Ectodermal cell (in vitro differentiated cells): ENCODE measurements at regions not wholly inside any gene's neighbourhood (a gene's known extent, or its start where the extent isn't known, plus 50 kb on each side); places are given as distances from the start of the nearest gene placed in this dataset.

Source experiments
- H3K27ac ChIP-seq: 2 replicates; pipeline ENCODE4 v1.7.0; 2013; ENCODE audit warnings: mild to moderate bottlenecking, low read depth, low read length; ENCODE audit not compliant: insufficient read depth, poor library complexity, severe bottlenecking
- H3K27me3 ChIP-seq: 2 replicates; pipeline ENCODE4 v1.7.0; 2013; ENCODE audit warnings: mild to moderate bottlenecking, low read length; ENCODE audit not compliant: insufficient read depth, control insufficient read depth, poor library complexity, severe bottlenecking
- H3K36me3 ChIP-seq: one replicate; pipeline ENCODE4 v1.7.0; 2013; ENCODE audit warnings: low read length; ENCODE audit not compliant: control insufficient read depth, insufficient read depth
- H3K4me1 ChIP-seq: one replicate; pipeline ENCODE4 v1.7.0; 2013; ENCODE audit warnings: low read length; ENCODE audit not compliant: control insufficient read depth, insufficient read depth
- H3K4me3 ChIP-seq: 2 replicates; pipeline ENCODE4 v1.7.0; 2013; ENCODE audit warnings: low read depth, low read length, control low read depth; ENCODE audit not compliant: insufficient read depth
- H3K9me3 ChIP-seq: 2 replicates; pipeline ENCODE4 v1.7.0; 2013; ENCODE audit warnings: mild to moderate bottlenecking, low read length, moderate library complexity; ENCODE audit not compliant: control insufficient read depth
- WGBS, 2 experiments: methylation state at CpG; one replicate each; pipeline ENCODE4 v1.1.7; 2013; ENCODE audit warnings: missing lambda C conversion rate in 2 of 2; 5-methylcytosine and 5-hydroxymethylcytosine counted together

DNA sequence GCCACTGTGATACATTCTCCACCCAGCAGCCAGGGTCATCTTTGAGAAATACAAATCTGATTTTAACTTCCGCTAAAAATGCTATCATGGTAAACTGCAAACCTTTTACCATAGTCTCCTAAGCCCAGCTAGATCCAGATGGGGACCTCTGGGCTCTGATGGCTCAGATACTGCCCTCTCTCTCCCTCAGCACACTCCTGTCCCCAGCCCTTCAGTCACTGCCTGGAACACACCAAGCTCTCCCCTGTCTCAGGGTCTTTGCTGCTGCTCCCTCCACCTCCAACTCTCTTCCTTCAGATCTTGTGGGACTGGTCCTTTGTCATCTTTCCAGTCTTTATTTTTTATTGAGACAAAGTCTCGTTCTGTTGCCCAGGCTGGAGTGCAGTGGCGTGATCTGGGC lies 65.1 kb downstream of the SPRY4 start:
- WGBS, 2 experiments, result 92 to 96% methylated on average over 3 of the region's 3 CpGs
- Histone ChIP-seq H3K36me3 (no peaks in the 10 kb centered on the region), H3K27ac (no peak overlapping the region), H3K4me3 (no peak overlapping the region), H3K9me3 (no peaks in the 10 kb centered on the region), H3K27me3 (no peaks in the 10 kb centered on the region), H3K4me1 (peaks cover 4% of the 10 kb centered on the region)

DNA sequence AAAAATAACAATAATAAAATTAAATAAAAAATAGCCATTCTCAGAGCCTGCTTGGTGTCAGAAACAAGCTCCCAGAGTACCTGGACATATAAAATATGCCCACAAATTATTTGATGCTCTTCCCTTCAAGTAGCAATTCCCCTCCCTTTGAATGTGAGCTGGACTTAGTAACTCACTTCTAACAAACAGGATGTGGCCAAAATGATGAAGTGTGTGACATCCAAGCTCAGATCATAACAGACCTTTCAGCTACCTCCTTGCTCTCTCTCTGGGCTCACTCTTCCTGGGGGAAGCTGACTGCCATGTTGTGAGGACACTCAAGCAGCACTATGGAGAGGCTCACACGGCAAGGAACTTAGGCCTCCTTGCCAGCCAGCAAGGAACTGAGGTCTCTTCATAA lies 69.0 kb downstream of the SPRY4 start:
- no peaks in the 10 kb centered on the region for H3K9me3 ChIP-seq
- 92 to 93% methylated on average over 1 of the region's 1 CpG for WGBS, 2 experiments
- H3K4me3 ChIP-seq, result no peak overlapping the region
- no peak overlapping the region for H3K27ac ChIP-seq
- H3K27me3 ChIP-seq, result no peaks in the 10 kb centered on the region
- no peaks in the 10 kb centered on the region for H3K36me3 ChIP-seq
- H3K4me1 ChIP-seq, result no peaks in the 10 kb centered on the region

DNA sequence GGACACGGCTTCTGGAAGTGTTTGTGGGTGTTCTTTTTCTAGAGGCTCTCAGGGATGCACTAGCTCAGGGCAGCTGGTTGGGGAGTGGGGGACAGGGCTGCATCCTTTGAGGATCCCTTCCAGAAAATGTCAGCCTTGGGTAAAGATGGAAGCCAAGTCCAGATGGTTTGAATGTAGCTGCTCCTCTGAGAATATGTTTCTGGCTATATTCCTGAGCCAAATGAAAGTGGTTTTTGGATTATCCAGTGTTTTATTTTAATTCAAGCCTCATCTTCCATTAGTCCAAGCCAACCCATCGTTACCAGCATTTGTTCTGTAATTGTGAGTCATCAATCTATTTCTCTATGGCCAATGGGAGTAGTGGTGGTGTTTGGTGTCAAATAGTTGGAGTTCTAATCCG lies 70.4 kb downstream of the SPRY4 start:
- WGBS, 2 experiments, result 90 to 98% methylated on average over 1 to 3 of the region's 3 CpGs
- H3K36me3 ChIP-seq, result no peaks in the 10 kb centered on the region
- H3K4me1 ChIP-seq, result no peaks in the 10 kb centered on the region
- no peaks in the 10 kb centered on the region for H3K27me3 ChIP-seq
- H3K9me3 ChIP-seq, result no peaks in the 10 kb centered on the region
- no peak overlapping the region for H3K27ac ChIP-seq
- no peak overlapping the region for H3K4me3 ChIP-seq

DNA sequence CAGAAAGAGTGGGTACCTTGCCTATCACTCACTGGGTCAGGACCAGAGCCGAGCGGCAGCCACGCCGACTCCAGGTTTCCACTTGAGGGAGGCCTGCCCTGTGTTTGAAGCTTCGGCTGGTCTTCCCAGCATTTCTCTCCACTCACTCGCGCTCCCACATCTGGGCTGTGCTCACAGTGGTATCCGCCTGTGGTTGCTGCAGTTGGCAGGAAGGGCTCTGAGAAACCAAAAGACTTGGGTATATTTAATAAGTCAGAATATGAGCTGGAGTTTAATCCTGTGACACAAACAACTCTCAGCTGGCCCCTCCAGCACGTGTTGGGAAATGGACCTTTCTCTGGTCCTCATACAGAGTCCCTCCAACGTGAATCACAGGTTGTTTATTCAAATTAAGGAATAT lies 70.9 kb downstream of the SPRY4 start:
- WGBS, 2 experiments, result 90 to 93% methylated on average over 9 to 10 of the region's 10 CpGs
- Histone ChIP-seq H3K27ac (no peak overlapping the region), H3K27me3 (no peaks in the 10 kb centered on the region), H3K4me3 (no peak overlapping the region), H3K36me3 (no peaks in the 10 kb centered on the region), H3K9me3 (no peaks in the 10 kb centered on the region), H3K4me1 (peaks cover 4% of the 10 kb centered on the region)

DNA sequence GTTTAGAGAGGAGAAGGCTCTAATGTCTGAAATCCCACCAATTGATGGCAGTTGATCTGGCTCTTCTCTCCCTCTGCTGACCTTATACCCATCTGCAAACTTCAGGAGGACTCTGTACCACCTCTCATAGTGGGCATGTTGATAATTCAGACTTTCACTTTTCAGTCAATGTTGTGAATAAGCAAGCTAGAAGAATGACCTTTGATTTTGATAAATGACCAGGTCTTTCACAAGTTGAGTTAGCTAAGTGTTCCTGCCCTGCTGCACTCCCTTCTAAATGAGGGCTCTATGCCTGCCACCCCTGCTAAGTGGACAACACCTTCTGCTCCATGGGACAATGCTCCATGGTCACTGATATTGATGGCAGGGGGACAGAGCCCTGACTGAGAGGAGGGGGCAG lies 74.7 kb downstream of the SPRY4 start:
- Histone ChIP-seq H3K4me3 (no peak overlapping the region), H3K4me1 (peaks cover 19% of the 10 kb centered on the region), H3K27ac (no peak overlapping the region), H3K9me3 (no peaks in the 10 kb centered on the region), H3K27me3 (no peaks in the 10 kb centered on the region), H3K36me3 (no peaks in the 10 kb centered on the region)

DNA sequence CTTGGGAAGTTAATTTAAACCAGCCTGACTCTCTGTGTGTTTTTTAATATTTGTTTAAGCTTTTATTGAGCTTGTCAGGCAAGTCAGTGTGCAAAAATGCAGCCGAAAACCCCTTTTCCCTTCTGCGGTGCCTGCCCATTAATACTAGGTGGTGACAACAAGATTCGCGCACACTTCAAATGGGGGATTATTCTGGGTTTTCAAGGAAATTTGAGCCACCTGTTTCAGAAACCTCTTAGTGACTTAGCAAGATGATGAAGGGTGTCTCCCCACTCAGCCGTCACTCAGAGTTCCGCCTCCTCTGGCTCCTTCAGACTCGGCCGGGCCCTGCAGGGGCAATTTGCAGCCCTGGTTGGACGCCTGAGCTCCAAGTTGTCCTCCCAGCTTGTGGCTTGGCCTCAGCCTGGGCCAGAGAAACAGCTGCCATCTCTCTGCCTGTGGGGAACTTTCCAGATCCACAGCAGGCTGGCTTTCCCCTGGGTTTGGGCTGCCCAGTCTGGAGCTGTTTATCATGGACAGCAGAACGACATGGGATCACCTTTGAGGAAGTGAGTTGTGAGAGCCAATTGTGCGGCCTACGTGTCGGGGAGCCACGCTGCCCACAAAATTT lies 75.9 kb downstream of the SPRY4 start:
- Histone ChIP-seq H3K36me3 (no peaks in the 10 kb centered on the region), H3K4me3 (no peak overlapping the region), H3K4me1 (peaks cover 19% of the 10 kb centered on the region), H3K27ac (no peak overlapping the region), H3K27me3 (no peaks in the 10 kb centered on the region), H3K9me3 (no peaks in the 10 kb centered on the region)
- WGBS, 2 experiments, result 76% methylated on average over 14 of the region's 14 CpGs

DNA sequence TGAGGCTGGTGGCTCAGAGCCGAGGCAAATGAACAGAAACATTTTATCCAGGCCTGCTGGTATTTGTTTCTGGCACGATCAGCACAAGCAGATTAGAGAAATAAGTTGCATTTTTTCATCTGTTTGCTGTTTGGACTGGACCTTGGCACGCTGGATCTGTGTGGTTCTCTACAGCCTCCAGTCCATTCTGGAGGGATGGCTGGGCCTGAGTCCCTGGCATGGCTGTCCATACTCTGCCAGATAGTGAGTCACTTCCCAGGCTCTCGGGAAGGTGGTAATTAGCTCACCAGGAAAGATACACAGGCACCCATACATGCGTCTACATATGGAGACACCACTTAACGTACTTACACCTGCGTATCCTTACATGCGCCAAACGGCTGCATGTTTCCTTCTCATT lies 78.6 kb downstream of the SPRY4 start:
- Histone ChIP-seq H3K36me3 (no peaks in the 10 kb centered on the region), H3K27ac (peak overlapping the region; percentile 22), H3K27me3 (no peaks in the 10 kb centered on the region), H3K9me3 (no peaks in the 10 kb centered on the region), H3K4me1 (peaks cover 19% of the 10 kb centered on the region), H3K4me3 (no peak overlapping the region)
- 90 to 93% methylated on average over 9 of the region's 9 CpGs for WGBS, 2 experiments

DNA sequence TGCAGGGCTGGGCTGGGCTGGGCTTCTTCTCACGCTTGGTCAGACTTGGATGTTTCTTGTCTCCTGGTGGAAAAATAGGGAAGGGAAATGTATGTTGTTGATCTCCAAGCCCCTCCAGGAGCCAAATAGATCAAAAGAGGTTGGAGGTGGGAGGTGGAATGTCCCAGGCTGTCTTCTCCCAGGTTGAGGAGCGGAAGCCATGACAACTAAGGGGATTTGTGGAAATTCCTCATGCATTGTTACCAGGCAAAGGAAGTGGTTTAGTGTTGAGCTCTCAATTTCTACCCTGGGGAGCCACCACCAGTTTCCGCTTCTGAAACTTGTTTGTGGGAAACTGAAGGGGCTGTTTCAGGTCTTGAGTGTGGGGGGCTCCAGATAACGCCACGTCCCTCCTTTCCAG lies 79.0 kb downstream of the SPRY4 start:
- Histone ChIP-seq H3K4me3 (no peak overlapping the region), H3K4me1 (peaks cover 19% of the 10 kb centered on the region), H3K36me3 (no peaks in the 10 kb centered on the region), H3K27me3 (no peaks in the 10 kb centered on the region), H3K9me3 (no peaks in the 10 kb centered on the region), H3K27ac (peak overlapping the region; percentile 22)
- 78 to 82% methylated on average over 5 of the region's 5 CpGs for WGBS, 2 experiments

DNA sequence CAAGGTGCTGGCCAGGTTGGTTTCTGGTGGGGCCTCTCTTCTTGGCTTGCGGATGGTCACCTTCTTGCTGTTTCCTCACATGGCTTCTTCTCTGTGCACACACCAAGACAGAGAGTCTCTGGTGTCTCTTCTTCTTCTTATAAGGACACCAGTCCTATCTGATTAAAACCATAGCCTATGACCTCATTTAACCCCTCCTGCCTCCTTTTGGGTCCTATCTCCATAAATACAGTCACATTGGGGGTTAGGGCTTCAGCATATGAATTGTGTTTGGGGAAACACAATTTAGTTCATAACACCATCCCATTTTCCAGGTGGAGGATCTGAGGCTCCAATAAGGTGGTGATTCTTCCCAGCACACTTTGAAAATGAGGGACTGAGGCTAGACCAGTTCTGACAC lies 80.4 kb downstream of the SPRY4 start:
- Histone ChIP-seq H3K4me3 (no peak overlapping the region), H3K36me3 (no peaks in the 10 kb centered on the region), H3K4me1 (peaks cover 19% of the 10 kb centered on the region), H3K27me3 (no peaks in the 10 kb centered on the region), H3K9me3 (no peaks in the 10 kb centered on the region), H3K27ac (no peak overlapping the region)
- 93 to 97% methylated on average over 1 of the region's 1 CpG for WGBS, 2 experiments

DNA sequence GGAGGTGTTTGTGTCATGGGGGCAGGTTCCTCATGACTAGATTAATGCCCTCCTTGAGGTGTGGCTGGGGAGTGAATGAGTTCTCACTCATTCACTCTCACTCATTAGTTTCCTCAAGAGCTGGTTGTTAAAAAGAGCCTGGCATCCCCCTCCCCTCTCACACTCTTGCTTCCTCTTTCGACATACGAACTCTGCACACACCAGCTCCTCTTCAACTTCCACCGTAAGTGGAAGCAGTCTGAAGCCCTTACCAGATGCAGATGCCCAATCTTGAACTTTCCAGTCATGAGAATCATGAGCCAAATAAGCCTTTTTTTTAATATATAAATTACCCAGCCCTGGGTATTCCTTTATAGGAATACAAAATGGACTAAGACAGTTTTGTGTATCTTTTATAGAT lies 82.5 kb downstream of the SPRY4 start:
- Histone ChIP-seq H3K36me3 (no peaks in the 10 kb centered on the region), H3K4me1 (peaks cover 12% of the 10 kb centered on the region), H3K27me3 (no peaks in the 10 kb centered on the region), H3K27ac (no peak overlapping the region), H3K9me3 (no peaks in the 10 kb centered on the region), H3K4me3 (no peak overlapping the region)
- WGBS, 2 experiments, result 94% methylated on average over 3 of the region's 3 CpGs
